Neural progenitor cell (in vitro differentiated cells): ENCODE measurements at regions not wholly inside any gene's neighbourhood (a gene's known extent, or its start where the extent isn't known, plus 50 kb on each side); places are given as distances from the start of the nearest gene placed in this dataset.

ENCODE experiments used
- DNase-seq: peaks from one replicate; pipeline ENCODE4 v3.0.0-alpha.2; 2016; ENCODE audit warnings: low spot score
- H2AFZ ChIP-seq: fragments of 200-600 bp; sonication (generic); replicated peaks from 2 replicates; pipeline ENCODE4 v1.6.1; 2016; ENCODE audit warnings: antibody characterized with exemption
- H3F3A ChIP-seq: fragments of 200-600 bp; sonication (generic); 2 replicates; pipeline ENCODE4 v1.6.1; 2016; ENCODE audit warnings: antibody characterized with exemption, low read depth
- H3K27ac ChIP-seq: fragments of 200-600 bp; sonication (generic); 2 replicates; pipeline ENCODE4 v1.5.1; 2016; ENCODE audit warnings: mild to moderate bottlenecking
- H3K27me3 ChIP-seq: fragments of 200-600 bp; sonication (generic); 2 replicates; pipeline ENCODE4 v1.6.1; 2016; ENCODE audit warnings: mild to moderate bottlenecking, moderate library complexity
- H3K36me3 ChIP-seq: fragments of 200-600 bp; sonication (generic); 2 replicates; pipeline ENCODE4 v1.5.1; 2016
- H3K4me1 ChIP-seq: fragments of 200-600 bp; sonication (generic); 2 replicates; pipeline ENCODE4 v1.6.1; 2016; ENCODE audit warnings: mixed run types
- H3K4me2 ChIP-seq: fragments of 200-600 bp; sonication (generic); 2 replicates; pipeline ENCODE4 v1.6.1; 2016
- H3K4me3 ChIP-seq: fragments of 200-600 bp; sonication (generic); 2 replicates; pipeline ENCODE4 v1.5.1; 2016
- H3K79me2 ChIP-seq: fragments of 200-600 bp; sonication (generic); 2 replicates; pipeline ENCODE4 v1.6.1; 2016; ENCODE audit warnings: low read depth
- H3K9ac ChIP-seq: fragments of 200-600 bp; sonication (generic); 2 replicates; pipeline ENCODE4 v1.6.1; 2016
- H3K9me3 ChIP-seq: fragments of 200-600 bp; sonication (generic); 2 replicates; pipeline ENCODE4 v1.5.1; 2016; ENCODE audit warnings: low read depth
- H4K20me1 ChIP-seq: fragments of 200-600 bp; sonication (generic); 2 replicates; pipeline ENCODE4 v1.6.1; 2016; ENCODE audit warnings: low read depth
- H3K27ac Mint-ChIP-seq: 3 replicates; pipeline ENCODE4 v1.8.0; 2021; ENCODE audit warnings: mixed read lengths
- H3K27me3 Mint-ChIP-seq: 2 replicates; pipeline ENCODE4 v1.8.0; 2022; ENCODE audit warnings: low read depth, mild to moderate bottlenecking, inconsistent platforms, moderate library complexity, mixed read lengths; ENCODE audit not compliant: insufficient read depth
- H3K36me3 Mint-ChIP-seq: 3 replicates; pipeline ENCODE4 v1.8.0; 2021; ENCODE audit warnings: mixed read lengths
- H3K4me1 Mint-ChIP-seq: 3 replicates; pipeline ENCODE4 v1.8.0; 2021; ENCODE audit warnings: mixed read lengths
- H3K4me3 Mint-ChIP-seq: 3 replicates; pipeline ENCODE4 v1.8.0; 2021; ENCODE audit warnings: mild to moderate bottlenecking, moderate library complexity, mixed read lengths
- H3K9me3 Mint-ChIP-seq: 3 replicates; pipeline ENCODE4 v1.8.0; 2020; ENCODE audit warnings: mixed read lengths
- EZH2 ChIP-seq: fragments of 200-600 bp; sonication (generic); IDR thresholded peaks from 2 replicates; pipeline ENCODE4 v1.6.1; 2017; ENCODE audit warnings: antibody characterized with exemption, mild to moderate bottlenecking, moderate library complexity
- EZH2phosphoT487 ChIP-seq: fragments of 200-600 bp; sonication (generic); IDR thresholded peaks from 2 replicates; pipeline ENCODE4 v1.6.1; 2017; ENCODE audit warnings: antibody characterized with exemption
- TF ChIP-seq, protein P1 (sequence below): fragments of 200-600 bp; sonication (generic); IDR thresholded peaks from 2 replicates; pipeline ENCODE4 v1.5.1; 2017; ENCODE audit warnings: antibody characterized with exemption, mild to moderate bottlenecking

DNA sequence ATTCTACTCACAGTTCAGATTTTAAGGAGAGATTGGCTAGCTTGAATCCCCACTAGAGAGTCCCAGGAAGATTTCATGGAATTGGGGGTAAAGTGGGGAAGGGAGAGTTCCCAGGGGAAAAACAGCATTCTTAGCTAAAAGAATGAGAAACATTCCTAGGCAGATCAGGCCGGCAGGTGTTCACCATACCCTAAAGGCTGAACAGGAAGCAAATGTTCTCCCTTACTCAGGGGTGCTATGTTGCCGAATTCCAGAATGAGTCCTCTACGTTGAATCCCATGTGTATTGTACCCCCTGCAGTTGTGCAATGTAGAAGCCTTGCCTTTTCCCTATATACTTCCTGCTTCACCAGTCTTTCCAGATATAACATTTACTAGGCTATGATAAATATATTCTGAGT lies 135.2 kb upstream of the NCAM1 start:
- H3K27ac ChIP-seq = peak overlapping the region; percentile 50
- no peak overlapping the region for H2AFZ ChIP-seq
- H3K9ac ChIP-seq = no peak overlapping the region
- H3K79me2 ChIP-seq = no peaks in the 10 kb centered on the region
- no peaks in the 10 kb centered on the region for H3K9me3 ChIP-seq
- Mint-ChIP-seq H3K27ac (no peak overlapping the region), H3K36me3 (no peaks in the 10 kb centered on the region), H3K4me1 (peaks cover 16% of the 10 kb centered on the region), H3K27me3 (peaks cover 5% of the 10 kb centered on the region), H3K4me3 (no peak overlapping the region), H3K9me3 (peaks cover 6% of the 10 kb centered on the region)
- H3F3A ChIP-seq = peaks cover 31% of the 10 kb centered on the region
- TF ChIP-seq, protein P1, sequence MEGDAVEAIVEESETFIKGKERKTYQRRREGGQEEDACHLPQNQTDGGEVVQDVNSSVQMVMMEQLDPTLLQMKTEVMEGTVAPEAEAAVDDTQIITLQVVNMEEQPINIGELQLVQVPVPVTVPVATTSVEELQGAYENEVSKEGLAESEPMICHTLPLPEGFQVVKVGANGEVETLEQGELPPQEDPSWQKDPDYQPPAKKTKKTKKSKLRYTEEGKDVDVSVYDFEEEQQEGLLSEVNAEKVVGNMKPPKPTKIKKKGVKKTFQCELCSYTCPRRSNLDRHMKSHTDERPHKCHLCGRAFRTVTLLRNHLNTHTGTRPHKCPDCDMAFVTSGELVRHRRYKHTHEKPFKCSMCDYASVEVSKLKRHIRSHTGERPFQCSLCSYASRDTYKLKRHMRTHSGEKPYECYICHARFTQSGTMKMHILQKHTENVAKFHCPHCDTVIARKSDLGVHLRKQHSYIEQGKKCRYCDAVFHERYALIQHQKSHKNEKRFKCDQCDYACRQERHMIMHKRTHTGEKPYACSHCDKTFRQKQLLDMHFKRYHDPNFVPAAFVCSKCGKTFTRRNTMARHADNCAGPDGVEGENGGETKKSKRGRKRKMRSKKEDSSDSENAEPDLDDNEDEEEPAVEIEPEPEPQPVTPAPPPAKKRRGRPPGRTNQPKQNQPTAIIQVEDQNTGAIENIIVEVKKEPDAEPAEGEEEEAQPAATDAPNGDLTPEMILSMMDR = no peak
- TF ChIP-seq EZH2phosphoT487 (no peak), EZH2 (no peak)
- H3K4me2 ChIP-seq = peak overlapping the region; percentile 48
- no peaks in the 10 kb centered on the region for H3K27me3 ChIP-seq
- peaks cover 37% of the 10 kb centered on the region for H3K4me1 ChIP-seq
- no peak for DNase-seq
- H3K4me3 ChIP-seq = no peak overlapping the region
- no peaks in the 10 kb centered on the region for H4K20me1 ChIP-seq
- H3K36me3 ChIP-seq = no peaks in the 10 kb centered on the region

DNA sequence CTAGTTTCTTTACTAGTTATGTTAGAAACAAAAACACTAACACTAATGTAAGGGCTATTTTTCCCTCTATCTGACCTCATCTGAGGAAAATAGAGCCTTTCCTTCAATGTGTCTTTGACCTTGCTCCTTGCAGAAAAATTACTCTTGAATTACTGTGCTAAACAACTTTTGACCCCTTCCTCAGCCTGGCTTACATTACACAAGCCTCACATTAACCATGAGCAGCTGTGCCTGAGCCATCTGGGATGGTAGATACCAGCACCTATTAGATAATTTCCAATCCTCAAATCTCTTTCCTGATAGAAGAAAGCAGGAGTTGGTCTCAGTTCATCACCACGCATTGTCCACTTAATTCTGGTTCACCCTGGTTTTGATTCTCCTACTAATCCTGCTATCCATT lies 134.4 kb upstream of the NCAM1 start:
- no peak overlapping the region for H2AFZ ChIP-seq
- TF ChIP-seq, protein P1 = no peak
- TF ChIP-seq EZH2phosphoT487 = no peak
- TF ChIP-seq EZH2 = no peak
- H3K79me2 ChIP-seq = no peaks in the 10 kb centered on the region
- Mint-ChIP-seq H3K9me3 (peaks cover 6% of the 10 kb centered on the region), H3K27ac (no peak overlapping the region), H3K27me3 (peaks cover 5% of the 10 kb centered on the region), H3K4me3 (no peak overlapping the region), H3K4me1 (peaks cover 14% of the 10 kb centered on the region), H3K36me3 (no peaks in the 10 kb centered on the region)
- no peak for DNase-seq
- H3K27me3 ChIP-seq = no peaks in the 10 kb centered on the region
- no peaks in the 10 kb centered on the region for H4K20me1 ChIP-seq
- H3F3A ChIP-seq = peaks cover 23% of the 10 kb centered on the region
- H3K4me2 ChIP-seq = no peak overlapping the region
- H3K27ac ChIP-seq = no peak overlapping the region
- H3K4me1 ChIP-seq = peaks cover 29% of the 10 kb centered on the region
- no peaks in the 10 kb centered on the region for H3K36me3 ChIP-seq
- no peak overlapping the region for H3K4me3 ChIP-seq
- H3K9ac ChIP-seq = no peak overlapping the region
- H3K9me3 ChIP-seq = no peaks in the 10 kb centered on the region

DNA sequence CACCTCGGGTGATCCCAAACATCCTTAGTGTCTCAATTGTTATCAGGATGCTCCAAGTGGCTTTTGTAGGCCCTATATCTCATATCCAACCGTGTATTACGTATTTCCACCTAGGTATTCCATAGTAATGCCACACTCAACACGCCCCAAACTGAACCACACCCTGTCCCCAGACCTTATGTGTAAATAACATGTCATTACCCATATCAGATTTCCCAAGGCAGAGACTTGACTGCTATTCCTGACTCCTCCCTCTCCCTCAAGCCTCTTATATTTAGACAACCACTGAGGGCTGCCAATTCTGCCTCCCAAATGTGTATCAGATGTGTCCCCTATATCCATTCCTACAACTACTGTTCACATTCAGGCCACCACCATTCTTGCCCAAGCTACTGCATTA lies 132.8 kb upstream of the NCAM1 start:
- no peaks in the 10 kb centered on the region for H4K20me1 ChIP-seq
- peaks cover 14% of the 10 kb centered on the region for H3K4me1 ChIP-seq
- Mint-ChIP-seq H3K36me3 (no peaks in the 10 kb centered on the region), H3K4me3 (no peak overlapping the region), H3K4me1 (no peaks in the 10 kb centered on the region), H3K27me3 (peaks cover 9% of the 10 kb centered on the region), H3K9me3 (peaks cover 6% of the 10 kb centered on the region), H3K27ac (no peak overlapping the region)
- no peak overlapping the region for H3K9ac ChIP-seq
- H2AFZ ChIP-seq = no peak overlapping the region
- H3K4me2 ChIP-seq = no peak overlapping the region
- no peak overlapping the region for H3K4me3 ChIP-seq
- no peaks in the 10 kb centered on the region for H3K36me3 ChIP-seq
- no peak overlapping the region for H3K27ac ChIP-seq
- TF ChIP-seq EZH2phosphoT487 = no peak
- TF ChIP-seq, protein P1 = no peak
- TF ChIP-seq EZH2 = no peak
- H3F3A ChIP-seq = peaks cover 7% of the 10 kb centered on the region
- no peaks in the 10 kb centered on the region for H3K9me3 ChIP-seq
- DNase-seq = no peak
- no peaks in the 10 kb centered on the region for H3K79me2 ChIP-seq
- no peaks in the 10 kb centered on the region for H3K27me3 ChIP-seq
